ENCODE measurements at regions not wholly inside any gene's neighbourhood (a gene's known extent, or its start where the extent isn't known, plus 50 kb on each side); places are given as distances from the start of the nearest gene placed in this dataset.
A peak's percentile ranks its signal among the peaks of the same experiment; 100 is the strongest.

DNA sequence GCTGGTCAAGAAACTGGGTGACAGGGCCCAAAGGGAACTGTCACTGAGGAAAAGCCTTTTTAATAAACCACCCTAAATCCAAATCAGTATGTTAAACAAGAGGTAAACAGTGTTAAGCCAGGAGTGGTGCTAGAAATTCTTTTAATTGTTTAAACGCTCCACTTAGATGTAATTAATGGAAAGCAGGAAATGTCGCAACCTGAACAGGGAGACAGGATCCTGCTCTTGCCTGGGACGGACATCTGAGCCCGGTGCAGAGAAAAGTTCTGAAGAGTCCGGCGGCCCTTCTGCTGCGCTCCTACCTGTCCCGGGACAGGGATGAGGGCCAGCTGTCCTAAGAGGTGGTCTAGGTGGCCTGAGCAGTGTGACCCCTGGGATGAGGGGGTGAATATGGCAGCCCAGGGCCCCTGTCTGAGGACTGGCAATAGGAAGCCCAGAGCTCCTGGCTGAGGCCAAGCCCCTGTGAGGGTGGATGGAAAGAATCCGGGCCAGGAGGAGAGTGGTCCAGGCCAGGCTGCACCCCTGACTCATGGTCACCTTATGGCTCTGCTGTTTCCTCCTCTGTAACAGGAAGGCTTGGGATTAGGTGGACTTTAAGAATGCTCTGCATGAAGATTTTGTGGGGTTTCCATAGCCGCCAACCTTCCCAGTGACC lies 112.8 kb upstream of the GJB6 start:
- no peak overlapping the region for H3K23ac ChIP-seq (ENCODE audit: insufficient read length, low read depth, low read length)
- Mint-ChIP-seq H3K36me3 (ENCODE audit: insufficient read depth in 1 of 3, low read depth in 3 of 3) (no peaks in the 10 kb centered on the region), H3K9me3 (peaks cover 0 to 4% of the 10 kb centered on the region in 2 experiments; a peak in 2 of 5 replicates), H3K4me1 (peaks cover 16 to 20% of the 10 kb centered on the region in 2 experiments), H3K27me3 (ENCODE audit: low read depth) (no peaks in the 10 kb centered on the region; the same call in 1 of the 2 replicates), H3K4me3 (no peak overlapping the region), H3K27ac (peak overlapping the region in 1 of 3 experiments; percentile 37; a peak in 1 of 7 replicates)
- H2AFZ ChIP-seq (ENCODE audit: low read length): no peak overlapping the region
- H3K4me1 ChIP-seq (ENCODE audit: insufficient read depth, low read length): no peaks in the 10 kb centered on the region
- H3K9ac ChIP-seq (ENCODE audit: extremely low read depth, insufficient read length, low read length): no peak overlapping the region
- H3K14ac ChIP-seq (ENCODE audit: insufficient read depth, low read length): no peak overlapping the region
- no peak overlapping the region for H2BK5ac ChIP-seq (ENCODE audit: insufficient read length, low read length)
- H3K79me2 ChIP-seq (ENCODE audit: insufficient read depth, low read length): no peaks in the 10 kb centered on the region
- H4K8ac ChIP-seq (replicated peaks; ENCODE audit: insufficient read length, low read depth, low read length): no peak overlapping the region
- no peak overlapping the region for H2BK120ac ChIP-seq (ENCODE audit: low read depth, low read length, poor library complexity, severe bottlenecking)
- no peak overlapping the region for H3K56ac ChIP-seq (ENCODE audit: insufficient read length, low read depth, low read length)
- no peak overlapping the region for H3K4ac ChIP-seq (ENCODE audit: low read depth, low read length)
- no peak overlapping the region for H2BK20ac ChIP-seq (ENCODE audit: low read depth, low read length, poor library complexity, severe bottlenecking)
- no peak overlapping the region for H3K18ac ChIP-seq (ENCODE audit: insufficient read length, low read depth, low read length)
- no peaks in the 10 kb centered on the region for H4K20me1 ChIP-seq (ENCODE audit: control insufficient read depth, insufficient read depth, insufficient read length)
- no CpG with 5 or more reads among the region's 10 CpGs for WGBS (ENCODE audit: extremely low coverage, insufficient read length, low lambda C conversion rate)
- H3T11ph ChIP-seq (ENCODE audit: low read length): no peak overlapping the region
- TF ChIP-seq, protein P1, sequence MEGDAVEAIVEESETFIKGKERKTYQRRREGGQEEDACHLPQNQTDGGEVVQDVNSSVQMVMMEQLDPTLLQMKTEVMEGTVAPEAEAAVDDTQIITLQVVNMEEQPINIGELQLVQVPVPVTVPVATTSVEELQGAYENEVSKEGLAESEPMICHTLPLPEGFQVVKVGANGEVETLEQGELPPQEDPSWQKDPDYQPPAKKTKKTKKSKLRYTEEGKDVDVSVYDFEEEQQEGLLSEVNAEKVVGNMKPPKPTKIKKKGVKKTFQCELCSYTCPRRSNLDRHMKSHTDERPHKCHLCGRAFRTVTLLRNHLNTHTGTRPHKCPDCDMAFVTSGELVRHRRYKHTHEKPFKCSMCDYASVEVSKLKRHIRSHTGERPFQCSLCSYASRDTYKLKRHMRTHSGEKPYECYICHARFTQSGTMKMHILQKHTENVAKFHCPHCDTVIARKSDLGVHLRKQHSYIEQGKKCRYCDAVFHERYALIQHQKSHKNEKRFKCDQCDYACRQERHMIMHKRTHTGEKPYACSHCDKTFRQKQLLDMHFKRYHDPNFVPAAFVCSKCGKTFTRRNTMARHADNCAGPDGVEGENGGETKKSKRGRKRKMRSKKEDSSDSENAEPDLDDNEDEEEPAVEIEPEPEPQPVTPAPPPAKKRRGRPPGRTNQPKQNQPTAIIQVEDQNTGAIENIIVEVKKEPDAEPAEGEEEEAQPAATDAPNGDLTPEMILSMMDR (conservative IDR thresholded peaks at IDR 0.05): no peak
- H2BK12ac ChIP-seq (ENCODE audit: insufficient read length, low read depth, low read length): no peak overlapping the region
- no peaks in the 10 kb centered on the region for H3K9me3 ChIP-seq (ENCODE audit: control insufficient read depth, low read depth, low read length)
- H3K23me2 ChIP-seq (ENCODE audit: insufficient read length, low read depth, low read length, poor library complexity, severe bottlenecking): no peaks in the 10 kb centered on the region
- no peak overlapping the region for H4K91ac ChIP-seq (ENCODE audit: insufficient read length, low read depth, low read length)
- H3K4me2 ChIP-seq (ENCODE audit: insufficient read depth, insufficient read length, low read length): no peak overlapping the region
- no peak overlapping the region for H3K27ac ChIP-seq (ENCODE audit: insufficient read length, low read depth, low read length)
- H3K79me1 ChIP-seq (ENCODE audit: insufficient read depth, low read depth, low read length, poor library complexity, severe bottlenecking): no peaks in the 10 kb centered on the region
- H4K5ac ChIP-seq (ENCODE audit: insufficient read length, low read depth, low read length): no peak overlapping the region
- no peak overlapping the region for H2BK15ac ChIP-seq (ENCODE audit: low read depth, low read length)
- no peak overlapping the region for H2AK5ac ChIP-seq (ENCODE audit: insufficient read length, low read length)
- no peak for DNase-seq
- no peaks in the 10 kb centered on the region for H3K27me3 ChIP-seq (ENCODE audit: insufficient read depth, low read length)
